Stimulated activated CD4-positive, alpha-beta T cell treated with anti-CD3 and anti-CD28 coated beads, Interleukin-2, amount 100 ng/mL, for 24 hours (primary cell): ENCODE measurements at regions not wholly inside any gene's neighbourhood (a gene's known extent, or its start where the extent isn't known, plus 50 kb on each side); places are given as distances from the start of the nearest gene placed in this dataset.
"Not testable (repeated sequence)": the region's sequence is repeated elsewhere in the genome, so short reads cannot be mapped to it uniquely, and the experiment has no call there.

Source experiments
- DNase-seq, 2 donors: peaks; one replicate each; pipeline ENCODE4 v3.0.0-alpha.2; 2020

- no peak for DNase-seq
Measured at GRCh38 chr2:228782281-228782680, 488.8 kb downstream of the PID1 start.

- no peak for DNase-seq
Measured at GRCh38 chr2:228777855-228778355, 493.2 kb downstream of the PID1 start.

DNA sequence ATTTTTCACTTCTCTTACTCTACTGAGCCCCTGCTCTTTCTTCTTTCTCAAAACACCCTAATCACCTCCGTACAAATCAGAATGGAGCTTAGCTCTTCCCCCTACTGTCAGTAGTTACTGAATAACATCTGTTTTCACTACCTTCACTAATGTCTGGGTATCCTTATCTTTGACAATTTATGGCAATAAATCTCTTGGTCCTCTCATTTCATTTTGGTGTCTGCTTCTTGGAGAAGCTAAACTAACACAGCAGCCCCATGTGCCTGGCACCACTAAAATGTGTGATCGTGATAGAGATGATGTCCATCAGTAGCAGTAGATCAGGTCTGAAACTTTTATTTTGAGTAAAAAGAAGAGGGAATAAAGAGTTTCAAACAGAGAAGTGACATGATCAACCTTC, 496.5 kb downstream of the PID1 start:
- no peak for DNase-seq

GRCh38 chr2:228771774-228772173, 499.3 kb downstream of the PID1 start:
- no peak for DNase-seq

- no peak for DNase-seq
Measured at GRCh38 chr2:228771315-228771714, 499.8 kb downstream of the PID1 start.

GRCh38 chr2:228768818-228769217, 502.3 kb downstream of the PID1 start:
- no peak for DNase-seq

GRCh38 chr2:228768141-228768540, 502.9 kb downstream of the PID1 start:
- DNase-seq = not testable (repeated sequence)

GRCh38 chr2:228767196-228767595, 503.9 kb downstream of the PID1 start:
- no peak for DNase-seq

GRCh38 chr2:228763379-228763981, 507.6 kb downstream of the PID1 start:
- DNase-seq = no peak

- no peak for DNase-seq
Measured at GRCh38 chr2:228762565-228762964, 508.5 kb downstream of the PID1 start.

GRCh38 chr2:228755661-228756060, 515.4 kb downstream of the PID1 start:
- not testable (repeated sequence) for DNase-seq

DNA sequence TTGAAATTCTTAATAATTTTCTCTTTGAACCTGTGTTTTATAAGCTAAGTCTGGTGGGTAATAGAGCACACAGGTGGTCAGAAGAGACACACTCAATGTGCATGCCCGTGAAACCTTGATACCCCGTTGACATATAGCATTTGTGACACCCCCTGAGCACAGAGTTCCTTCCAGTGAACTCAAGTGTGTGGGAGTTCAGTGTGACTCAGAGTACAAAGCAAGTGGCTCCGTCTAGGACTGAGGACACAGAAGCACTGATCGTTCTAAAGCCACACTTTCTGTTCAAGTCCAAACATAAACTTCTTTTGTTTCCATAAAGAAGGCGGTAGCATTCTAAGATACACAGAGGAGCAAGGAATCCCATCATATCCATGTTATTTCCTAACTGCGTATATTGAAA, 523.6 kb downstream of the PID1 start:
- DNase-seq = no peak

DNA sequence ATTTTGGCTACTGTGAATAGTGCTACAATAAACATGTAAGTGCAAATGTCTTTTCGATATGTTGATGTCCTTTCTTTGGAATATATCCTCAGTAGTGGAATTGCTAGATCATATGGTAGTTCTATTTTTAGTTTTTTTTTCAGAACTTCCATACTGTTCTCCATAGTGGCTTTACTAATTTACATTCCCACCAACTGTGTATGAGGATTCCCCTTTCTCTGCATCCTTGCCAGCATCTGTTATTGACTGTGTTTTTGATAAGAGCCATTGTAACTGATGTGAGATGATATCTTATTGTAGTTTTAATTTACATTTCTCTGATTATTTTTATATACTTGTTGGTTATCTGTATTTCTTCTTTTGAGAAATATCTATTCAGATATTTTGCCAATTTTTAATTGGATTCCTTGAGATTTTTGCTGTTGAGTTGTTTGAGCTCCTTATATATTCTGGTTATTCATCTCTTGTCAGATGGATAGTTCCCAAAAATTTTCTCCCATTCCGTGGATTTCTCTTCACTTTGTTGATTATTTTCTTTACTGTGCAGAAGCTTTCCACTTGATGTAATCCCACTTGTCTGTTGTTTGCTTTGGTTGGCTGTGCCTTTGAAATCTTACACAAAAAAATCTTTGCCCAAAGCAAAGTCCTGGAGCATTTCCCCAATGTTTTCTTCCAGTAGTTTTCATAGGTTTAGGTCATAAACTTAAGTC, 532.3 kb downstream of the PID1 start:
- DNase-seq = no peak

GRCh38 chr2:228735697-228736096, 535.4 kb downstream of the PID1 start:
- DNase-seq = no peak

DNA sequence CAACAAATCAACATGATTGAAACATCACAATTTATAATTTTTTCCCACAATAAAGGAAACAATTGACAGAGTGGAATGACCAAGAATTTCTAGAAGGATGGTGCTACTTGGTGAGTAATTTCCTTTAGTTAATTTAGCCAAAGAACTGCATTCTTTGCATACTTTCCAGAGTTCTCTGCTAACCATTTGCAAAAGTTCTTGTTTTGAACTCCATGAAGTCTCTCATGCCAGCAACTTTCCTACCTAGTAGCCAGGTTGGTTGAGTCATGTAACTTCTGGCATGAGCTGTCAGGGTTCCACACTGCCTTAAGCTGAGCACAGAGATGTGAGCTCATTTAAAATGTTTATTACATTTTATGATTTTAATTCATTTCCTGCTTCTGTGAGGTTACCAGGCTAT, 539.6 kb downstream of the PID1 start:
- no peak for DNase-seq

DNA sequence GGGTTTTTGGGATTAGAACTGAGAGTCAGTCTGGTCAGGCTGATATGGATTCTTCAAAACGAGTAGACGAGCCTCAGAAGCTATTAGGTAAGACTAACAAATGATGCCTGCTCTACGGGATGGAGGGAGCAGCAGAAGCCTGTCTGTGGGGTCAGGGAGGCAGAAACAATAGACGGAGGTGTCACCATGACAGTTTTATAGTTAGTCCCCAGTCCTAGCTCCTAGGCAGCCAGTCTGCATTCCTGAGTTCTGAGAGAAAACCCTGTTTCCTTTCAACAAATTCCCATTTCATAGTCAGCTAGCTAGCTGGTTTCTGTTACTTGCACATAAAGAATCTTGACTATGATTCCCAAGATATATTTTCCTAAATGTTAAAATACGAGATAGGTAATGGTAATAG, 542.1 kb downstream of the PID1 start:
- no peak for DNase-seq

GRCh38 chr2:228725031-228725430, 543.5 kb upstream of the SPHKAP start:
- DNase-seq = no peak

DNA sequence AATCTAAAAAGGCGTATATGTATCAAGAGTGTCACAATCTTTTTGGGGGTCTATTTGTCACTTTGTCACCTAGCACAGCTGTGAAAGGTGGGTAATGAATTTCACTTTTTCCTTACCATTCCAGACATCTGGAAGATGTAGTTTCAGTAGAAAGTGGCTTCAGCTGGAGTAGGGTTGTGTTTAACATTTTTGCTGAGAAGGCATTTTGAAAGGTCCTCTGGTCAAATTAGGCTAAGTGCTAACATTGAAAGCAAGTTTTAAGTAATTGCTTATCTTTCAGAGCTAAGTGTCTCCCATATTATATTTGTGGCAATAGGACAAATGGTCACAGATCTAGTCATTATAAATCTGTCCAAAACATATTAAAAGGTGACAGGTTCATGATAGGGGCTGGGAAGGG, 542.1 kb upstream of the SPHKAP start:
- DNase-seq = no peak

GRCh38 chr2:228722311-228722710, 540.8 kb upstream of the SPHKAP start:
- no peak for DNase-seq

DNA sequence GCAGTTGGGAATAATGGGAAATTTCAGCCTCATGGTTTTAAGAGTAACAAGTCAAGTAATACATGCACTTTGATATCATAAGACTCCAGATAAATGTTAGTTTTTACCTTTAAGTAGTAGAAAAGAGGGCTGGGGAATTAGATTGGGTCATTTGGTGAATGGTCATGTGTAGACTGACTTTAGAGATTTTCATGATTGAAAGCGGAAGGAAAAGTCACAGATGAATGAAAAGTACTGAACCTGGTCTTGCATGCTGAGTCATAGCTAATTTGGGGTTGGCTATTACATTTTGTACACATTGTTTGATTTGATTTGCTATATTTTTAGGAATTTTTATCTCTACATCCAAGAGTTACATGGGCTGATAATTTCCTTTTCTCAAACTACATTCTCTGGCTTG, 539.4 kb upstream of the SPHKAP start:
- no peak for DNase-seq

DNA sequence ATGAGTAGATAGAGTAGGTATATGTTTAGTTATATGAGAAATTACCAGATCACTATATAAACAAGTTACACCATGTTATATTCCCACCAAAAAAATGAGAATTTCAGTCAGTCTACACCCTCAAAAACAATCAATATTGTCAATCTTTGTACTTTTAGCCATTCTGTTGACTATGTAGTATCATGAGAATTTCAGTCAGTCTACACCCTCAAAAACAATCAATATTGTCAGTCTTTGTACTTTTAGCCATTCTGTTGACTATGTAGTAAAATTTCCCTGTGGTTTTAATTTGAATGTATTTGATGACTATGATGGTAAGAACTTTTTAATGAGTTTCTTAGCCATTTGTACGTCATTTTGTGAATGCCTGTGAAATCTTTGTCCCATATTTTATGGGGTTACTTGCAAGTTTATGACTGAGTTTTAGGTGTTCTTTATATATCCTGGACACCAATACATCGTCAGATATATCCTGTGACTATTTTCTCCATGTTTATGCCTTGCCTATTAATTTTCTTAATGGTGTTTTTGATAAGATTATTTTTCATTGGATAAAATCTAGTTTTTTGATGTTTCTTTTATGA, 528.4 kb upstream of the SPHKAP start:
- no peak for DNase-seq

DNA sequence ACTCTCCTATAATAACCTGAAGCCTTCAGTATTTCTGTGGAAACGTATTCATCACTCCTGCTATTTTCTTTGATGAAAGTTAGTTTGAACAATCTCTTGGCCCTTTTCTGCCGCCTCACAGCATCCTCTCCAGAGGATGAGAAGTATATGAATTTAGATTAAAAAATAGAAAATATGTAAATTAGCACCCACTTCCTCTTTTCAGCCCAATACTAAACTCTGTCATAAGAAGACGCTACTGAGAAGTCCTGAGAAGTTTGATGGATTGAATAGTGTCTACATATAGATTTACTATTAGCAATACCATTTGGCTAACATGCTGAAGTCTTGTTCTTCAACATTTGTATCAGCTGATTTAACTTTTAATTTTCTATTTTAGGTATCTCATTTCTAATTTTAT, 526.4 kb upstream of the SPHKAP start:
- no peak for DNase-seq

DNA sequence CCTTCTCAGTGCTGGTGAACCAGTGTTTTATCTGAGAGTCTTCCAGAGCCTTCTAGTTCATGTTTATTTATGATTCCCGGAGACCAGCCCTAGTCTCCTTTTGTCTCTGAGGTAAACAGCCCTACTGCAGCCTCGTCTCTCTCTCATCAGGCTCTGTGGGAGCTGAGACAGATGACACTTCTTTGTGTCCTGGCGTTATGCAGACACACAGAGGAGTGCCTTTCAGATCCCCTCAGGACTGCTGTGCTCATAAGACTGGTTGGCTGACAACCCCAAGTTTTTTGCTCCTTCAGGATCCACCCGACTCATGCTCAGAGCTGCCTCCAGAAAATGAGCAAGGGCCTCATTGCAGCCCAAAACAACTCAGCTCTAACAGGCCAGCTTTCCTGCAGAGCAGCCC, 523.8 kb upstream of the SPHKAP start:
- no peak for DNase-seq

GRCh38 chr2:228703152-228703551, 521.7 kb upstream of the SPHKAP start:
- no peak for DNase-seq
